NCI-H2196 (cell line): ENCODE measurements at regions not wholly inside any gene's neighbourhood (a gene's known extent, or its start where the extent isn't known, plus 50 kb on each side); places are given as distances from the start of the nearest gene placed in this dataset.
"Not testable (repeated sequence)": the region's sequence is repeated elsewhere in the genome, so short reads cannot be mapped to it uniquely, and the experiment has no call there.

Experiments used
- DNase-seq: peaks from one replicate; lab custom pipeline; 2025; ENCODE audit not compliant: unreplicated experiment; lab: John Stamatoyannopoulos, UW

GRCh38 chr16:79377082-79377481, 223.5 kb downstream of the MAF start:
- not testable (repeated sequence) for DNase-seq

- DNase-seq = no peak
Measured at GRCh38 chr16:79375351-79375750, 225.2 kb downstream of the MAF start.

GRCh38 chr16:79372503-79373184, 227.9 kb downstream of the MAF start:
- no peak for DNase-seq

- DNase-seq = no peak
Measured at GRCh38 chr16:79370736-79371135, 229.8 kb downstream of the MAF start.

- DNase-seq = no peak
Measured at GRCh38 chr16:79369796-79370195, 230.7 kb downstream of the MAF start.

- DNase-seq = no peak
Measured at GRCh38 chr16:79367822-79368221, 232.7 kb downstream of the MAF start.

- no peak for DNase-seq
Measured at GRCh38 chr16:79366635-79367034, 233.9 kb downstream of the MAF start.

- no peak for DNase-seq
Measured at GRCh38 chr16:79365702-79366101, 234.8 kb downstream of the MAF start.

GRCh38 chr16:79363484-79363883, 237.1 kb downstream of the MAF start:
- DNase-seq = no peak

- no peak for DNase-seq
Measured at GRCh38 chr16:79363035-79363434, 237.5 kb downstream of the MAF start.

GRCh38 chr16:79362300-79362970, 238.1 kb downstream of the MAF start:
- no peak for DNase-seq

GRCh38 chr16:79361132-79361751, 239.3 kb downstream of the MAF start:
- no peak for DNase-seq

- DNase-seq = no peak
Measured at GRCh38 chr16:79360267-79360666, 240.3 kb downstream of the MAF start.

GRCh38 chr16:79359082-79359481, 241.5 kb downstream of the MAF start:
- DNase-seq = no peak

GRCh38 chr16:79358188-79358587, 242.3 kb downstream of the MAF start:
- no peak for DNase-seq

- no peak for DNase-seq
Measured at GRCh38 chr16:79355600-79356358, 244.8 kb downstream of the MAF start.

GRCh38 chr16:79351927-79352326, 248.6 kb downstream of the MAF start:
- DNase-seq = no peak

GRCh38 chr16:79349803-79350202, 250.7 kb downstream of the MAF start:
- no peak for DNase-seq

GRCh38 chr16:79348521-79349306, 251.8 kb downstream of the MAF start:
- DNase-seq = no peak

- DNase-seq = no peak
Measured at GRCh38 chr16:79347277-79347676, 253.3 kb downstream of the MAF start.

- no peak for DNase-seq
Measured at GRCh38 chr16:79339863-79340262, 260.7 kb downstream of the MAF start.
